ENCODE measurements at regions not wholly inside any gene's neighbourhood (a gene's known extent, or its start where the extent isn't known, plus 50 kb on each side); places are given as distances from the start of the nearest gene placed in this dataset.

DNA sequence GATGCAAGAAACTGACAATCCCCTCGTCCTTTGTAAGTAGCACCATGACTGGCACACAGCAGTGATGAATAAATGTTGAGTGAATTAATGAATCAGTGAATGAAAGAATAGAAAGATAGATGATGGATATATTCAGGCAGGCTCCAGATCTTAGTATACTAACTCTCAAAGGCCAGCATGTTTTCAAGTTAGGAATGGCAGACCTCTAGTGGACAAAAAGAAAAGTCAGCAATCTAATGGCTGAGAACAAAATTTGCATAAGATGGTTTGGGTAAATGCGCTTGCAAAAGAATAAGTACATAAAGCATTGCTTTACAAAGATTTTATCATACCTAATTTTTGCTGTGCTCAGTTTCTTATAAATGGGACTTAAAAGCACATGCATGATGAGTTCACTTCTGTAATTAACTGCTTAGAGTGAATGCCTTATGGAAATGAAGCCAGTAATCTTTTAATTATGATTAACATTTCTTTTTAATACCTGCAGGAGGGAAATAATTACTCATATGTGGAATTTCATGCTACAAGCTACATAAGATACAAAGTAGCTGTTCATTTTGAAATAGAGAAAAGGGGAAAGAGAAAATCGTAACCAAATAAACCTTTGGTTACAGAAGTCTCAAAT, 126.9 kb upstream of the GPRIN3 start:
- H4K20me1 ChIP-seq (replicated peaks; ENCODE audit: control insufficient read depth, extremely low read depth, insufficient read depth, low read length): no peaks in the 10 kb centered on the region
- no peaks in the 10 kb centered on the region for H3K9me1 ChIP-seq (replicated peaks; ENCODE audit: control insufficient read depth, extremely low read depth, insufficient read depth, low read length)
- BruUV-seq (replicated peaks): no TSS peak
- no peak overlapping the region for H3K4me2 ChIP-seq (ENCODE audit: insufficient read depth, low read length)
- no peaks in the 10 kb centered on the region for H3K79me2 ChIP-seq (ENCODE audit: control insufficient read depth, insufficient read depth, low read length)
- dilution Hi-C loops (cut with MboI; ENCODE audit: extremely low pct_ligation_motif_present, low sequenced_read_pairs) (no loop called here), intact Hi-C loops (cut with micrococcal nuclease) (loop anchor here (1.0 kb wide), 4 partner anchors 127 to 275 kb away; partner anchors contain the start of gene GPRIN3)
- no peaks in the 10 kb centered on the region for H3K4me1 ChIP-seq (ENCODE audit: control insufficient read depth, extremely low read depth, insufficient read depth, low read length)
- H3K27me3 ChIP-seq (ENCODE audit: control insufficient read depth in 2 of 2, insufficient read depth in 2 of 2, low read length in 2 of 2): peaks cover 0 to 2% of the 10 kb centered on the region in 2 experiments
- no peak overlapping the region for H3K4me3 ChIP-seq (replicated peaks in 1 of 3; ENCODE audit: insufficient read depth in 1 of 3, low read depth in 1 of 3, low read length in 3 of 3)
- CTCF ChIA-PET: interaction anchor here (1.2 to 3.2 kb wide), 4 partner anchors 174 to 208 kb away, joined by 3 to 67 read pairs (median 14); no protein-coding TSS in a partner anchor
- no peak overlapping the region for H2AFZ ChIP-seq (ENCODE audit: low read depth, low read length)
- peak; percentile 46 for DNase-seq (ENCODE audit: low read depth, low spot score)
- POLR2A ChIA-PET: no interaction called here
- TF ChIP-seq CTCF (IDR thresholded peaks at IDR 0.05; ENCODE audit: extremely low read depth in 1 of 2, insufficient read depth in 1 of 2, low read depth in 1 of 2, low read length in 2 of 2): peak; percentile 38 to 62
- no peak for TF ChIP-seq POLR2AphosphoS5 (IDR thresholded peaks at IDR 0.05; ENCODE audit: insufficient read depth, low read depth, low read length)
- no peaks in the 10 kb centered on the region for H3K36me3 ChIP-seq (ENCODE audit: control insufficient read depth in 2 of 2, extremely low read depth in 1 of 2, insufficient read depth in 2 of 2, low read length in 2 of 2)
- no peak overlapping the region for H3K27ac ChIP-seq (ENCODE audit: insufficient read depth, low read depth, low read length)
- no peak overlapping the region for H3K9ac ChIP-seq (replicated peaks; ENCODE audit: extremely low read depth, insufficient read depth, low read length)
- peak; percentile 35 for FAIRE-seq
- no peaks in the 10 kb centered on the region for H3K9me3 ChIP-seq (replicated peaks; ENCODE audit: control insufficient read depth, insufficient read depth, low read length)

DNA sequence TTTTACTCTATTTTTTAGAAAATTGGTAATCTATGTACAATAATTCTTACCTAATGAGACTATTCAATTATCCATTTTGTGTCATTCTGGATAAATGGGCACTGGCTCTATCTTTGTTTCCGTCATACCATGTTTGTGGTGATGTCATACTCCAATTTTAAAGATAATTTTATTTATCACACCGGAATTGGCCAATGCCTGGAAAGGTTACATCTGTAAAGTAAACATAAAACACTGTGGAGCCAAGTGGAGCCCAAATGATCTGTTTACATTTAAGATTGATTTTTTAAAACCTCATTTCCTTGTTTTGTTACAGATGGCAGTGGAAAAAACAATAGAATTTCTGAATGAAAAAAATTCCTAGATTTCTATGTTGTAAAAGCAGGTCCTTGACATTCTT, 120.2 kb upstream of the GPRIN3 start:
- DNase-seq (ENCODE audit: low read depth, low spot score): peak; percentile 11
- Histone ChIP-seq H2AFZ (ENCODE audit: low read depth, low read length) (no peak overlapping the region), H3K4me2 (ENCODE audit: insufficient read depth, low read length) (no peak overlapping the region), H4K20me1 (replicated peaks; ENCODE audit: control insufficient read depth, extremely low read depth, insufficient read depth, low read length) (no peaks in the 10 kb centered on the region), H3K9me1 (replicated peaks; ENCODE audit: control insufficient read depth, extremely low read depth, insufficient read depth, low read length) (no peaks in the 10 kb centered on the region), H3K27ac (ENCODE audit: insufficient read depth, low read depth, low read length) (no peak overlapping the region), H3K4me1 (ENCODE audit: control insufficient read depth, extremely low read depth, insufficient read depth, low read length) (no peaks in the 10 kb centered on the region), H3K79me2 (ENCODE audit: control insufficient read depth, insufficient read depth, low read length) (no peaks in the 10 kb centered on the region), H3K9me3 (replicated peaks; ENCODE audit: control insufficient read depth, insufficient read depth, low read length) (no peaks in the 10 kb centered on the region), H3K27me3 (ENCODE audit: control insufficient read depth in 2 of 2, insufficient read depth in 2 of 2, low read length in 2 of 2) (peaks cover 0 to 4% of the 10 kb centered on the region in 2 experiments), H3K9ac (replicated peaks; ENCODE audit: extremely low read depth, insufficient read depth, low read length) (no peak overlapping the region), H3K36me3 (ENCODE audit: control insufficient read depth in 2 of 2, extremely low read depth in 1 of 2, insufficient read depth in 2 of 2, low read length in 2 of 2) (no peaks in the 10 kb centered on the region), H3K4me3 (replicated peaks in 1 of 3; ENCODE audit: insufficient read depth in 1 of 3, low read depth in 1 of 3, low read length in 3 of 3) (no peak overlapping the region)
- CTCF ChIA-PET: interaction anchor here (1.8 kb wide), 1 partner anchor 201 kb away, joined by 4 read pairs; no protein-coding TSS in a partner anchor
- TF ChIP-seq CTCF (IDR thresholded peaks at IDR 0.05; ENCODE audit: extremely low read depth in 1 of 2, insufficient read depth in 1 of 2, low read depth in 1 of 2, low read length in 2 of 2) (no peak), POLR2A (IDR thresholded peaks at IDR 0.05; ENCODE audit: low read depth, low read length) (no peak)
- TF ChIP-seq, protein P1, sequence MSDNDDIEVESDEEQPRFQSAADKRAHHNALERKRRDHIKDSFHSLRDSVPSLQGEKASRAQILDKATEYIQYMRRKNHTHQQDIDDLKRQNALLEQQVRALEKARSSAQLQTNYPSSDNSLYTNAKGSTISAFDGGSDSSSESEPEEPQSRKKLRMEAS (IDR thresholded peaks at IDR 0.05; ENCODE audit: insufficient read depth, insufficient read length): no peak
- dilution Hi-C loops (cut with MboI; ENCODE audit: extremely low pct_ligation_motif_present, low sequenced_read_pairs) (no loop called here), intact Hi-C loops (cut with micrococcal nuclease) (no loop called here)
- POLR2A ChIA-PET: no interaction called here
- no TSS peak for BruUV-seq (replicated peaks)
- no peak for FAIRE-seq
